ENCODE measurements at regions not wholly inside any gene's neighbourhood (a gene's known extent, or its start where the extent isn't known, plus 50 kb on each side); places are given as distances from the start of the nearest gene placed in this dataset.

DNA sequence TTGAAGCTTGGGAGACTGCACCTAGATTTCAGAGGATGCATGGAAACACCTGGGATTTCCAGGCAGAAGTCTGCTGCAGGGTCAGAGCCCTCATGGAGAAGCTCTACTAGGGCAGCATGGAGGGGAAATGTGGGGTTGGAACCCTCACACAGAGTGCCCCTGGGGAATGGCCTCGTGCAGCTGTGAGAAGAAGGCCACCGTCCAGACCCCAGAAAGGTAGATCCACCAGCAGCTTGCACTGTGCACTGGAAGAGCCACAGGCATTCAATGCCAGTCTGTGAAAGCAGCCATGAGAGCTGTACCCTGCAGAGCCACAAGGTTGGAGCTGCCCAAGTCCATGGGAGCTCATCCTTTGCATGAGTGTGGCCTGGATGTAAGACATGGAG is 285.3 kb upstream of the FAM174A start:
- DNase-seq (ENCODE audit: low read depth in 2 of 2) = no peak
- TF ChIP-seq, protein P1, sequence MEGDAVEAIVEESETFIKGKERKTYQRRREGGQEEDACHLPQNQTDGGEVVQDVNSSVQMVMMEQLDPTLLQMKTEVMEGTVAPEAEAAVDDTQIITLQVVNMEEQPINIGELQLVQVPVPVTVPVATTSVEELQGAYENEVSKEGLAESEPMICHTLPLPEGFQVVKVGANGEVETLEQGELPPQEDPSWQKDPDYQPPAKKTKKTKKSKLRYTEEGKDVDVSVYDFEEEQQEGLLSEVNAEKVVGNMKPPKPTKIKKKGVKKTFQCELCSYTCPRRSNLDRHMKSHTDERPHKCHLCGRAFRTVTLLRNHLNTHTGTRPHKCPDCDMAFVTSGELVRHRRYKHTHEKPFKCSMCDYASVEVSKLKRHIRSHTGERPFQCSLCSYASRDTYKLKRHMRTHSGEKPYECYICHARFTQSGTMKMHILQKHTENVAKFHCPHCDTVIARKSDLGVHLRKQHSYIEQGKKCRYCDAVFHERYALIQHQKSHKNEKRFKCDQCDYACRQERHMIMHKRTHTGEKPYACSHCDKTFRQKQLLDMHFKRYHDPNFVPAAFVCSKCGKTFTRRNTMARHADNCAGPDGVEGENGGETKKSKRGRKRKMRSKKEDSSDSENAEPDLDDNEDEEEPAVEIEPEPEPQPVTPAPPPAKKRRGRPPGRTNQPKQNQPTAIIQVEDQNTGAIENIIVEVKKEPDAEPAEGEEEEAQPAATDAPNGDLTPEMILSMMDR (IDR thresholded peaks at IDR 0.05; ENCODE audit: low read depth, low read length) = no peak
- H3K4me3 ChIP-seq (replicated peaks in 1 of 2; ENCODE audit: low read depth in 2 of 2, low read length in 2 of 2) = no peak overlapping the region

DNA sequence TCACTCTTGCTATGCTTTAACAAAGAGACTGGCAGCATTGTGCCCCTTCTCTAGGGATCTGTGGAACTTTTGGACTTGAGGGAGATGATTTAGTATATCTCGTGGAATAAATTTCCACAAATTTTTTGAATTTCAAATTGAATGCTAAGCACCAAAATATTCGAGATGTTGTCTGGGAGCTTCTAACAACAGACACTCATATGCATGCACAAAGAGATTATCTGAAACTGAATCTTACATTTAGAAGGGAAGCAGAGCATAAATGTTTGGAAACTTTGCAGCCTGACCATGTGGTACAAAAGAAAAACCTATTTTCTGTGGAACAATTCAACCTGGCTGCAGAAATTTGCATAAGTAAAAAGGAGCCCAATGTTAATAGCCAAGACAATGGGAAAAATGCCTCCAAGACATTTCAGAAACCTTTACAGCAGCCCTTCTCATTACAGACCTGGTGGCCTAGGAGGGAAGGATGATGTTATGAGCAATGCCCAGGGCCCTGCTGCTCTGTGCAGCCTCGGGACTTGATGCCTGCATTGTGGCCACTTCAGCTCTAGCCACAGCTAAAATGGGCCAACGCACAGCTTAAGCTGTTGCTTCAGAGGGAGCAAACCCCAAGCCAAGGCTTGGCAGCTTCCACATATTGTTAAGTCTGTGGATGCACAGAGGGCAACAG is 285.8 kb upstream of the FAM174A start:
- TF ChIP-seq, protein P1 (IDR thresholded peaks at IDR 0.05; ENCODE audit: low read depth, low read length) = no peak
- no peak overlapping the region for H3K4me3 ChIP-seq (replicated peaks in 1 of 2; ENCODE audit: low read depth in 2 of 2, low read length in 2 of 2)
- DNase-seq (ENCODE audit: low read depth in 2 of 2) = no peak

DNA sequence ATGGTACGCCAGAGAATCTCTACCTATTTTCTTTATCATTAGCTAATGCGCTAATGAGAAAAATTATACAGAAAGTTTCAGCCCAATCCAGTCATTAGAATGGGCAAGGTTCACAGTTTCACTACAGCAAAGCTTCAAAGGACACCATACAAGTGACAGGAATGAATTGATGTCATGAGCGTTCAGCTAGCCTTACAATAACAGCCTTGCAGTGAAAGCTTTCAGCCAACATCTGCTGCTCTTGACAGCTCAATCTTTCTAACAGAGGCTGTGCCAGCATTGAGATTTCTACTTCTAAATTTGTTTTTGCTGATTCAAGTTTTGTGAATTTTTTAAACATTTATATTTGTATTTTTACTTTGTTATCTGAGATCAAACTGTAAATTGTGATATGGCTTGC is 302.4 kb upstream of the FAM174A start:
- H3K4me3 ChIP-seq (replicated peaks in 1 of 2; ENCODE audit: low read depth in 2 of 2, low read length in 2 of 2) = no peak overlapping the region
- DNase-seq (ENCODE audit: low read depth in 2 of 2) = no peak
- TF ChIP-seq, protein P1 (IDR thresholded peaks at IDR 0.05; ENCODE audit: low read depth, low read length) = no peak

DNA sequence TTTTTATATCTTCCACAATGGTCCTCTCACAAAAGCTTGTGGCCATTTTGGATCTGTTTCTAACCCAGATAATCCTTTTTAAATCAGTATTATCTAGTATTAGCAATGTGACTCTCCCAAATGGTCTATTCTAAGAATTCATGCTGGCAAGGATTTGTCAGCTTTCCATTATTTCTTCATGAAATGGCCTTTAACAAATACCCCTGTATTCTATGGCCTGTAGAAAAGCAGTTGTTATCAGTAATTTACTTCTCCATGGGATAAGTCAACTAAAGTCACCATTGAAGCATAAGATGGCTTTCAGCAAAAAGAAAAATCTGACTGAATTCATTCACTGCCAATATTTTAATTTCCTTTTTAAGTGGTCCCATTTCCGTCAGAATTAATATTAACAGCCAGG is 346.4 kb upstream of the FAM174A start:
- H3K4me3 ChIP-seq (replicated peaks in 1 of 2; ENCODE audit: low read depth in 2 of 2, low read length in 2 of 2) = no peak overlapping the region
- TF ChIP-seq, protein P1 (IDR thresholded peaks at IDR 0.05; ENCODE audit: low read depth, low read length) = no peak
- DNase-seq (ENCODE audit: low read depth in 2 of 2) = no peak

DNA sequence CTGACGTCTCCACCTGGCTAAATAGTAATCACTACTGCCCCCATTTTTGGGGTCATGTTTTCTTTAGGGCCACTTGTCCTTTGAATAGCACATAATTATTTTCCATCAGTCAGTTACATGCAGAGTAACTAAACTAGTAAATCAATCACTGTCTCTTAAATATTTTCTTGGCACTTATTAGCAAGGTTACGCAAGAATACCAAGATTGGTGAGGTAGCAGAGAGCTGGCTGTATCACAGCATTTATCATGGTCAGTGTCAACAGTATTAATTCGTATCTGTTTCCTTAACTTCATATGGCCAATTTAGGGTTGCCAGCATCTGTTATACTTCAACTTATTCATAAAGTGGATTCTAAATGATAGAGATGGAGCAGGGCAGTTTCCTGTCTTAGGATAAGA is 346.8 kb upstream of the FAM174A start:
- TF ChIP-seq, protein P1 (IDR thresholded peaks at IDR 0.05; ENCODE audit: low read depth, low read length) = no peak
- no peak for DNase-seq (ENCODE audit: low read depth in 2 of 2)
- no peak overlapping the region for H3K4me3 ChIP-seq (replicated peaks in 1 of 2; ENCODE audit: low read depth in 2 of 2, low read length in 2 of 2)

DNA sequence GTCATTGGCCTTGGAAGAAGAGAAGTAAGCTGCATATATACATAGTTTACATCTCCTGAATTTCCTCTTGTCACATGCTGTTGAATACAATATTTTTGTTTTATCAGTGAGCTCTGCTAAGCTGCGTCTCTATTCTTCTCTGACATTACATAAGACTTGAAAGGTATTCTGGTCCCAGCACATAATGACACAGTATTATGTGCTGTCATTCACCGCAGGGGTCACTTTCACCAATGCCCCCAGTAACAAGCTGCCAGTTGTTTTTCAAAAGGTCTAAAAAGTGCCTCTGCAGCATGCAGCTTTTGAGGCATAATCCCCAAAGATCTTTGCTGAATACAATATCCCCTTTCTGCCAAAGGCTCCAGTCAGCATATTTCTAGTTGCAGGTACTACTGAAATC is 349.0 kb upstream of the FAM174A start:
- no peak for DNase-seq (ENCODE audit: low read depth in 2 of 2)
- no peak overlapping the region for H3K4me3 ChIP-seq (replicated peaks in 1 of 2; ENCODE audit: low read depth in 2 of 2, low read length in 2 of 2)
- TF ChIP-seq, protein P1 (IDR thresholded peaks at IDR 0.05; ENCODE audit: low read depth, low read length) = no peak

DNA sequence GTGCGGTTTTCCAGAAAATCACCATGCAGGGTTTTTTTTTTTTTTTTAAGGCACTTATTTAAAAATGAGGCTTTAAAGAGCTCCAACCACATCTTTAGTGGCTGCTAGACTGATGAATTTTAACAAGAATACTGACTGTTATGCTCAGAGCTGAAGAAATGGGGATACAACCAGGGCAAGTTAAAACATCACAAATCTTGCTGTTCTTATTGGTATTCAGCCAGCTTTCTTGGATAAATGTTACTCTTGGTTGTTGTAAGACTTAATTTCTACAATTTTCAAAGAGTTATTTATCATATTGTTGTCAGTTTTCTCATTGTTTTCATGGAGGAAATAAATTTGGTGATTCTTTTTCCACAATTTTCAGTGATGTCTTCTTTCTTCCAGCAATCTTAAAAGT is 352.8 kb upstream of the FAM174A start:
- TF ChIP-seq, protein P1 (IDR thresholded peaks at IDR 0.05; ENCODE audit: low read depth, low read length) = no peak
- DNase-seq (ENCODE audit: low read depth in 2 of 2) = no peak
- H3K4me3 ChIP-seq (replicated peaks in 1 of 2; ENCODE audit: low read depth in 2 of 2, low read length in 2 of 2) = no peak overlapping the region

Measured in cardiac fibroblast (primary cell).